Astrocyte (in vitro differentiated cells and primary cell): ENCODE measurements at regions not wholly inside any gene's neighbourhood (a gene's known extent, or its start where the extent isn't known, plus 50 kb on each side); places are given as distances from the start of the nearest gene placed in this dataset.

Experiments used
- DNase-seq: peaks from one replicate; pipeline ENCODE4 v3.0.0-alpha.2; 2010; ENCODE audit warnings: low read depth
- FAIRE-seq: peaks from 2 replicates; lab custom pipeline; 2011; peaks lifted over from hg19 to GRCh38; lab: Jason Lieb, UNC
- H2AFZ ChIP-seq: 2 replicates; pipeline ENCODE4 v1.6.0; 2012; ENCODE audit warnings: low read depth, low read length, inconsistent platforms
- H3K27ac ChIP-seq: 2 replicates; pipeline ENCODE4 v1.5.1; 2011; ENCODE audit warnings: low read depth, low read length, inconsistent platforms
- H3K27me3 ChIP-seq: 2 replicates; pipeline ENCODE4 v1.6.0; 2011; ENCODE audit warnings: low read length, inconsistent platforms; ENCODE audit not compliant: insufficient read depth
- H3K36me3 ChIP-seq: 2 replicates; pipeline ENCODE4 v1.5.1; 2011; ENCODE audit warnings: low read length, inconsistent platforms; ENCODE audit not compliant: insufficient read depth
- H3K4me1 ChIP-seq: 2 replicates; pipeline ENCODE4 v1.5.1; 2011; ENCODE audit warnings: low read length, inconsistent platforms; ENCODE audit not compliant: insufficient read depth
- H3K4me2 ChIP-seq: 2 replicates; pipeline ENCODE4 v1.6.0; 2012; ENCODE audit warnings: low read length, inconsistent platforms
- H3K4me3 ChIP-seq: 2 replicates; pipeline ENCODE4 v1.5.1; 2011; ENCODE audit warnings: low read depth, mild to moderate bottlenecking, low read length, inconsistent platforms; ENCODE audit not compliant: insufficient read depth
- H3K79me2 ChIP-seq: 2 replicates; pipeline ENCODE4 v1.6.0; 2012; ENCODE audit warnings: mild to moderate bottlenecking, low read length, inconsistent platforms; ENCODE audit not compliant: insufficient read depth
- H3K9ac ChIP-seq: 2 replicates; pipeline ENCODE4 v1.6.0; 2012; ENCODE audit warnings: mild to moderate bottlenecking, low read length, inconsistent platforms
- H3K9me3 ChIP-seq: 2 replicates; pipeline ENCODE4 v1.5.1; 2012; ENCODE audit warnings: low read depth, mild to moderate bottlenecking, low read length, inconsistent platforms; ENCODE audit not compliant: insufficient read depth
- H4K20me1 ChIP-seq: 2 replicates; pipeline ENCODE4 v1.6.0; 2012; ENCODE audit warnings: low read length, inconsistent platforms; ENCODE audit not compliant: insufficient read depth
- H3K27ac Mint-ChIP-seq: one replicate; pipeline ENCODE4 v1.8.0; 2021; ENCODE audit warnings: mild to moderate bottlenecking, mixed read lengths; ENCODE audit not compliant: unreplicated experiment
- H3K27me3 Mint-ChIP-seq: one replicate; pipeline ENCODE4 v1.8.0; 2021; ENCODE audit warnings: low read depth, mixed read lengths; ENCODE audit not compliant: unreplicated experiment
- H3K36me3 Mint-ChIP-seq: one replicate; pipeline ENCODE4 v1.8.0; 2021; ENCODE audit warnings: low read depth, mixed read lengths; ENCODE audit not compliant: unreplicated experiment
- H3K4me1 Mint-ChIP-seq: one replicate; pipeline ENCODE4 v1.8.0; 2021; ENCODE audit warnings: low read depth, mixed read lengths; ENCODE audit not compliant: unreplicated experiment
- H3K4me3 Mint-ChIP-seq: one replicate; pipeline ENCODE4 v1.8.0; 2021; ENCODE audit warnings: mild to moderate bottlenecking, moderate library complexity, mixed read lengths; ENCODE audit not compliant: unreplicated experiment
- H3K9me3 Mint-ChIP-seq: one replicate; pipeline ENCODE4 v1.8.0; 2021; ENCODE audit warnings: mild to moderate bottlenecking, mixed read lengths; ENCODE audit not compliant: unreplicated experiment
- EZH2 ChIP-seq: IDR thresholded peaks from 2 replicates; pipeline ENCODE4 v1.6.1; 2012; ENCODE audit warnings: mild to moderate bottlenecking, low read length, inconsistent platforms; ENCODE audit not compliant: insufficient read depth
- TF ChIP-seq, protein P1 (sequence below): IDR thresholded peaks from 2 replicates; pipeline ENCODE4 v1.5.1; 2011; ENCODE audit warnings: low read depth, mild to moderate bottlenecking, inconsistent platforms, low read length, moderate library complexity; ENCODE audit not compliant: insufficient read depth

DNA sequence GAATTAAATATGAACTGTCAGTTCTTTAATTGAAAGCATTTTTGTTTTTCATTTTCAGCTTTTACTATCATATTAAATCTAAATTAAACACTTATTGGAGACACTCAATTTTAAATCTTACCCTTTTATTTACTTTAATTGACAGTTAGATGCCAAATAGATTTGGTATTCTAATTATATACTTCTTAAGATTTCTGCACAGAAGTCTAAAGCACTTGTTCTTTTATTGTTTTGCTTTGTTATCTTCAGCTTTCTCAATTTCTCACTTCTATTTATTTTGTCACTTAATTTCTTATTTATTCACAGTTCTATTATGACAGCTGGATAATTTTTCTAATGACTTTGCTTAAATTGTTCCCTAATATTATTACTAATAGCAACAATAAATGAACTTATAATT is 1397.3 kb upstream of the MIR17HG start:
- Mint-ChIP-seq H3K4me1 (no peaks in the 10 kb centered on the region), H3K4me3 (no peak overlapping the region), H3K27me3 (no peaks in the 10 kb centered on the region), H3K9me3 (no peaks in the 10 kb centered on the region), H3K36me3 (no peaks in the 10 kb centered on the region), H3K27ac (no peak overlapping the region)
- H3K4me2 ChIP-seq: no peak overlapping the region
- no peak for TF ChIP-seq EZH2
- TF ChIP-seq, protein P1, sequence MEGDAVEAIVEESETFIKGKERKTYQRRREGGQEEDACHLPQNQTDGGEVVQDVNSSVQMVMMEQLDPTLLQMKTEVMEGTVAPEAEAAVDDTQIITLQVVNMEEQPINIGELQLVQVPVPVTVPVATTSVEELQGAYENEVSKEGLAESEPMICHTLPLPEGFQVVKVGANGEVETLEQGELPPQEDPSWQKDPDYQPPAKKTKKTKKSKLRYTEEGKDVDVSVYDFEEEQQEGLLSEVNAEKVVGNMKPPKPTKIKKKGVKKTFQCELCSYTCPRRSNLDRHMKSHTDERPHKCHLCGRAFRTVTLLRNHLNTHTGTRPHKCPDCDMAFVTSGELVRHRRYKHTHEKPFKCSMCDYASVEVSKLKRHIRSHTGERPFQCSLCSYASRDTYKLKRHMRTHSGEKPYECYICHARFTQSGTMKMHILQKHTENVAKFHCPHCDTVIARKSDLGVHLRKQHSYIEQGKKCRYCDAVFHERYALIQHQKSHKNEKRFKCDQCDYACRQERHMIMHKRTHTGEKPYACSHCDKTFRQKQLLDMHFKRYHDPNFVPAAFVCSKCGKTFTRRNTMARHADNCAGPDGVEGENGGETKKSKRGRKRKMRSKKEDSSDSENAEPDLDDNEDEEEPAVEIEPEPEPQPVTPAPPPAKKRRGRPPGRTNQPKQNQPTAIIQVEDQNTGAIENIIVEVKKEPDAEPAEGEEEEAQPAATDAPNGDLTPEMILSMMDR: no peak
- H3K9ac ChIP-seq: no peak overlapping the region
- FAIRE-seq (no peak), DNase-seq (no peak)
- H3K27ac ChIP-seq: no peak overlapping the region
- no peaks in the 10 kb centered on the region for H3K79me2 ChIP-seq
- H3K4me1 ChIP-seq: no peaks in the 10 kb centered on the region
- no peak overlapping the region for H3K4me3 ChIP-seq
- H3K9me3 ChIP-seq: no peaks in the 10 kb centered on the region
- no peak overlapping the region for H2AFZ ChIP-seq
- H3K27me3 ChIP-seq: no peaks in the 10 kb centered on the region
- no peaks in the 10 kb centered on the region for H4K20me1 ChIP-seq
- H3K36me3 ChIP-seq: no peaks in the 10 kb centered on the region

DNA sequence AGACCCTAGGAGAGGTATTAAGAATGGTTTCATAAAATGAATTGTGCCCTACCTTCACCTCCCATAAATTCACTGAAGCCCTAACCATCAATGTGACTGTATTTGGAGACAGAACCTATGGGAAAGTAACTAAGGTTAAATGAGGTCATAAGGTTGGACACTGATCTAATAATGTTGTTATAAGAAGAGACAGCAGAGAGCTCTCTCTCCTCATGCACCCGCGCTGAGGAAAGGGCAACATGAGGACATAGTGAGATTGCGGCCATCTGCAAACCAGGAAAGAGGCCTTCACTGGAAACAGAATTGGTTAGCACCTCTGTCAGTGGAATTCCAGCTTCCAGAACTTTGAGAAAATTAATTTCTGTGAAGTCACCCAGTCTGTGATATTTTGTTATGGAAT is 1396.1 kb upstream of the MIR17HG start:
- Histone ChIP-seq H4K20me1 (no peaks in the 10 kb centered on the region), H3K79me2 (no peaks in the 10 kb centered on the region), H3K27ac (no peak overlapping the region), H3K4me3 (no peak overlapping the region), H3K9me3 (no peaks in the 10 kb centered on the region), H3K4me1 (no peaks in the 10 kb centered on the region), H3K27me3 (no peaks in the 10 kb centered on the region), H3K36me3 (no peaks in the 10 kb centered on the region), H3K4me2 (no peak overlapping the region), H3K9ac (no peak overlapping the region), H2AFZ (no peak overlapping the region)
- Mint-ChIP-seq H3K27ac (no peak overlapping the region), H3K4me3 (no peak overlapping the region), H3K4me1 (no peaks in the 10 kb centered on the region), H3K27me3 (no peaks in the 10 kb centered on the region), H3K36me3 (no peaks in the 10 kb centered on the region), H3K9me3 (no peaks in the 10 kb centered on the region)
- no peak for DNase-seq
- TF ChIP-seq, protein P1: no peak
- TF ChIP-seq EZH2: no peak
- FAIRE-seq: no peak

DNA sequence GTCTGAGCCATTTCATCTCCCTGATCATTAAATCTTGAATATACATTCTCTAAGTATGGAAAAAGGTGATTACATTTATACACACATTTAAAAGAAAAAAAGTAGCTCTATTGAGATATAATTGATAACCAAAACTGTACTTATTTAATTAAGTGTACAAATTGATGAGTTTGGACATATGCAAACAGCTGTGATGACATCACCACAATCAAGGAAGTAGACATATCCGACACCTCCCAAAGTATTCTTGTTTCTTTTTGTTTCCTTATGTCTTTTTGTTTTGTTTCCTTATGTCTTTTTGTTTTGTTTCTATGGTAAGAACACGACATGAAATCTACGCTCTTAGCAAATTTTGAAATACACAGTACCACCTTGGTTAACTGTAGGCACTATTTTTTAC is 1393.9 kb upstream of the MIR17HG start:
- H4K20me1 ChIP-seq: no peaks in the 10 kb centered on the region
- no peak for DNase-seq
- FAIRE-seq: no peak
- H3K27ac ChIP-seq: no peak overlapping the region
- TF ChIP-seq, protein P1: no peak
- TF ChIP-seq EZH2: no peak
- H3K4me3 Mint-ChIP-seq: no peak overlapping the region
- no peaks in the 10 kb centered on the region for H3K27me3 Mint-ChIP-seq
- no peaks in the 10 kb centered on the region for H3K36me3 Mint-ChIP-seq
- H3K4me2 ChIP-seq: no peak overlapping the region
- no peak overlapping the region for H3K27ac Mint-ChIP-seq
- H3K36me3 ChIP-seq: no peaks in the 10 kb centered on the region
- H3K4me1 ChIP-seq: no peaks in the 10 kb centered on the region
- H3K79me2 ChIP-seq: no peaks in the 10 kb centered on the region
- H3K4me1 Mint-ChIP-seq: no peaks in the 10 kb centered on the region
- H3K4me3 ChIP-seq: no peak overlapping the region
- no peak overlapping the region for H3K9ac ChIP-seq
- no peaks in the 10 kb centered on the region for H3K9me3 ChIP-seq
- H3K9me3 Mint-ChIP-seq: no peaks in the 10 kb centered on the region
- H2AFZ ChIP-seq: no peak overlapping the region
- no peaks in the 10 kb centered on the region for H3K27me3 ChIP-seq
